Large intestine (tissue), 3 donors: ENCODE measurements at regions not wholly inside any gene's neighbourhood (a gene's known extent, or its start where the extent isn't known, plus 50 kb on each side); places are given as distances from the start of the nearest gene placed in this dataset.

ENCODE experiments used
- DNase-seq, 2 donors: peaks; one replicate each; pipeline versions ENCODE4 v3.0.0 to v3.0.0-alpha.2; 2013
- H3K27ac ChIP-seq: one replicate; pipeline ENCODE4 v1.5.1; 2013; ENCODE audit warnings: low read length
- H3K27me3 ChIP-seq: 2 replicates; pipeline ENCODE4 v1.6.1; 2013; ENCODE audit warnings: low read length; ENCODE audit not compliant: control insufficient read depth, insufficient read depth
- H3K36me3 ChIP-seq: 2 replicates; pipeline ENCODE4 v1.6.1; 2013; ENCODE audit warnings: low read length; ENCODE audit not compliant: control insufficient read depth, insufficient read depth
- H3K4me1 ChIP-seq: one replicate; pipeline ENCODE4 v1.6.1; 2013; ENCODE audit warnings: low read length; ENCODE audit not compliant: control insufficient read depth, insufficient read depth
- H3K4me3 ChIP-seq: one replicate; pipeline ENCODE4 v1.5.1; 2013; ENCODE audit warnings: low read length
- H3K9me3 ChIP-seq: one replicate; pipeline ENCODE4 v1.6.1; 2013; ENCODE audit warnings: mild to moderate bottlenecking, low read depth, low read length, moderate library complexity; ENCODE audit not compliant: control insufficient read depth
- WGBS: methylation state at CpG from one replicate; pipeline ENCODE4 v1.1.5; 2013; ENCODE audit warnings: low lambda C conversion rate; ENCODE audit not compliant: insufficient coverage; 5-methylcytosine and 5-hydroxymethylcytosine counted together

GRCh38 chr2:185891403-185891802 is 152.8 kb downstream of the FSIP2 start:
- Histone ChIP-seq H3K36me3 (no peaks in the 10 kb centered on the region), H3K9me3 (no peaks in the 10 kb centered on the region), H3K27ac (no peak overlapping the region), H3K27me3 (no peaks in the 10 kb centered on the region), H3K4me1 (no peaks in the 10 kb centered on the region), H3K4me3 (no peak overlapping the region)
- no peak for DNase-seq

- no peaks in the 10 kb centered on the region for H3K9me3 ChIP-seq
- H3K27me3 ChIP-seq: no peaks in the 10 kb centered on the region
- H3K4me1 ChIP-seq: no peaks in the 10 kb centered on the region
- H3K36me3 ChIP-seq: no peaks in the 10 kb centered on the region
- no CpG with 5 or more reads among the region's 2 CpGs for WGBS
- H3K27ac ChIP-seq: no peak overlapping the region
- no peak for DNase-seq
- H3K4me3 ChIP-seq: no peak overlapping the region
Measured at GRCh38 chr2:185891804-185892411, 153.3 kb downstream of the FSIP2 start.

GRCh38 chr2:185892484-185892883 is 153.9 kb downstream of the FSIP2 start:
- Histone ChIP-seq H3K4me3 (no peak overlapping the region), H3K4me1 (no peaks in the 10 kb centered on the region), H3K36me3 (no peaks in the 10 kb centered on the region), H3K27me3 (no peaks in the 10 kb centered on the region), H3K9me3 (no peaks in the 10 kb centered on the region), H3K27ac (no peak overlapping the region)
- no peak for DNase-seq
- no CpG with 5 or more reads among the region's 1 CpG for WGBS

- Histone ChIP-seq H3K27ac (no peak overlapping the region), H3K36me3 (no peaks in the 10 kb centered on the region), H3K27me3 (no peaks in the 10 kb centered on the region), H3K4me3 (no peak overlapping the region), H3K4me1 (no peaks in the 10 kb centered on the region), H3K9me3 (no peaks in the 10 kb centered on the region)
- 100% methylated on average over 2 of the region's 2 CpGs for WGBS
- no peak for DNase-seq
Measured at GRCh38 chr2:185894223-185894622, 155.6 kb downstream of the FSIP2 start.

- Histone ChIP-seq H3K9me3 (no peaks in the 10 kb centered on the region), H3K27ac (no peak overlapping the region), H3K4me3 (no peak overlapping the region), H3K4me1 (no peaks in the 10 kb centered on the region), H3K36me3 (no peaks in the 10 kb centered on the region), H3K27me3 (no peaks in the 10 kb centered on the region)
- peak in 1 of 2 donors; percentile 11 for DNase-seq
- WGBS: 79% methylated on average over 3 of the region's 5 CpGs
Measured at GRCh38 chr2:185895828-185896693, 157.5 kb downstream of the FSIP2 start.

GRCh38 chr2:185899366-185899765 is 160.8 kb downstream of the FSIP2 start:
- Histone ChIP-seq H3K36me3 (no peaks in the 10 kb centered on the region), H3K27ac (no peak overlapping the region), H3K27me3 (no peaks in the 10 kb centered on the region), H3K4me3 (no peak overlapping the region), H3K9me3 (no peaks in the 10 kb centered on the region), H3K4me1 (no peaks in the 10 kb centered on the region)
- 80% methylated on average over 1 of the region's 1 CpG for WGBS
- no peak for DNase-seq

- no CpG with 5 or more reads among the region's 1 CpG for WGBS
- no peaks in the 10 kb centered on the region for H3K9me3 ChIP-seq
- no peaks in the 10 kb centered on the region for H3K27me3 ChIP-seq
- H3K4me1 ChIP-seq: no peaks in the 10 kb centered on the region
- H3K27ac ChIP-seq: no peak overlapping the region
- no peak overlapping the region for H3K4me3 ChIP-seq
- H3K36me3 ChIP-seq: no peaks in the 10 kb centered on the region
- DNase-seq: no peak
Measured at GRCh38 chr2:185919155-185919554, 180.6 kb downstream of the FSIP2 start.

GRCh38 chr2:185921048-185921756 is 182.6 kb downstream of the FSIP2 start:
- WGBS: no CpG with 5 or more reads among the region's 3 CpGs
- Histone ChIP-seq H3K27me3 (no peaks in the 10 kb centered on the region), H3K4me1 (no peaks in the 10 kb centered on the region), H3K9me3 (no peaks in the 10 kb centered on the region), H3K36me3 (no peaks in the 10 kb centered on the region), H3K27ac (no peak overlapping the region), H3K4me3 (no peak overlapping the region)
- no peak for DNase-seq

- Histone ChIP-seq H3K4me3 (no peak overlapping the region), H3K27me3 (no peaks in the 10 kb centered on the region), H3K27ac (no peak overlapping the region), H3K9me3 (no peaks in the 10 kb centered on the region), H3K36me3 (no peaks in the 10 kb centered on the region), H3K4me1 (no peaks in the 10 kb centered on the region)
- no peak for DNase-seq
- 67% methylated on average over 1 of the region's 2 CpGs for WGBS
Measured at GRCh38 chr2:185934232-185934631, 195.6 kb downstream of the FSIP2 start.

GRCh38 chr2:185939858-185940257 is 201.3 kb downstream of the FSIP2 start:
- Histone ChIP-seq H3K36me3 (peaks cover 3% of the 10 kb centered on the region), H3K27me3 (no peaks in the 10 kb centered on the region), H3K4me1 (no peaks in the 10 kb centered on the region), H3K9me3 (no peaks in the 10 kb centered on the region), H3K4me3 (no peak overlapping the region), H3K27ac (no peak overlapping the region)
- no peak for DNase-seq
